Transverse colon (tissue), 4 donors: ENCODE measurements at regions not wholly inside any gene's neighbourhood (a gene's known extent, or its start where the extent isn't known, plus 50 kb on each side); places are given as distances from the start of the nearest gene placed in this dataset.

Experiments
- CTCF ChIP-seq, 5 experiments: fragments of 200-600 bp in 3 of 5; fragments of 450-650 bp in 2 of 5; sonication (generic) in 3 of 5; IDR thresholded peaks; 1 replicate in 2 of 5; 2 replicates in 3 of 5; pipeline ENCODE4 v1.5.1; 2016 to 2017; ENCODE audit warnings: antibody characterized with exemption in 5 of 5, inconsistent platforms in 3 of 5, mild to moderate bottlenecking in 2 of 5, moderate library complexity in 1 of 5
- EP300 ChIP-seq: sonication (generic); formaldehyde crosslinking; IDR thresholded peaks from one replicate; pipeline ENCODE4 v1.6.1; 2017; ENCODE audit warnings: antibody characterized with exemption, low read depth
- POLR2A ChIP-seq: fragments of 450-650 bp; IDR thresholded peaks from one replicate; pipeline ENCODE4 v1.6.1; 2016; ENCODE audit warnings: antibody characterized with exemption, mild to moderate bottlenecking, moderate library complexity
- POLR2AphosphoS5 ChIP-seq, 3 donors: sonication (generic); formaldehyde crosslinking; IDR thresholded peaks; one replicate each; pipeline ENCODE4 v1.6.1; 2016; ENCODE audit warnings: antibody characterized with exemption in 3 of 3

DNA sequence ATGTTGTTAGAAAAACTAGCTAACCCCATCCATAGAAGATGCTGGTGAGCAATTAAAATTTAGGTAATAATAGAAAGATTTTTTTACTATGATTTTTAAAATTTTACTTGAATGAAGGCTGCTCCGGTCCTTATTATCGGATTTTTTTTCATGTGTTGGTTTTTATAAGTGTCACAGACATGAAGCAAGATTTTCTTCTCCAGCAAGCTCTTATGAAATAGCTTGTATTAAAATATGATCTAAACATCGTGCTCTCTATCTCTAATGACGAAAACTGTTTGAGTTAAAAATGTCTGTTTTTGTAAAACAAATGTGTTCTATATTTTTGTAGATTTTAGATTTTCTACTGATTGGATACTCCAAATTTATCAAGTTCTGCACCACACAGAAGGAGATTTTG lies 339.6 kb downstream of the ZNF536 start:
- TF ChIP-seq CTCF (IDR thresholded peaks at IDR 0.05) = no peak
- no peak for TF ChIP-seq POLR2AphosphoS5 (IDR thresholded peaks at IDR 0.05)
- TF ChIP-seq POLR2A = no peak
- no peak for TF ChIP-seq EP300
